K562 (cell line): ENCODE measurements at regions not wholly inside any gene's neighbourhood (a gene's known extent, or its start where the extent isn't known, plus 50 kb on each side); places are given as distances from the start of the nearest gene placed in this dataset.

Source experiments
- POLR2H ChIP-seq: IDR thresholded peaks from 2 replicates; pipeline ENCODE4 v1.6.1; 2016; ENCODE audit warnings: missing genetic modification characterization, low read depth, mild to moderate bottlenecking, control low read depth, missing compliant biosample characterization, moderate library complexity
- POLR3G ChIP-seq: IDR thresholded peaks from 2 replicates; pipeline ENCODE4 v1.6.1; 2011; ENCODE audit not compliant: insufficient read length, insufficient replicate concordance; ENCODE audit errors: extremely low read depth
- RAD21 ChIP-seq, 2 experiments: fragments of 250-450 bp in 1 of 2; fragments of 450-650 bp in 1 of 2; sonication (Bioruptor Pico) in 1 of 2; formaldehyde crosslinking in 1 of 2; IDR thresholded peaks in 1 of 2; conservative IDR thresholded peaks in 1 of 2; 2 replicates each; pipeline versions ENCODE4 v1.4.0 to v1.8.0; 2020 to 2022; ENCODE audit warnings: mild to moderate bottlenecking in 2 of 2, moderate library complexity in 1 of 2
- RBM15 ChIP-seq: fragments of 200-400 bp; formaldehyde crosslinking; IDR thresholded peaks from 2 replicates; pipeline ENCODE4 v1.6.1; 2018; ENCODE audit warnings: mild to moderate bottlenecking, low read length, moderate library complexity; ENCODE audit not compliant: insufficient read depth
- SMARCE1 ChIP-seq: fragments of 450-650 bp; IDR thresholded peaks from 2 replicates; pipeline ENCODE4 v1.7.1; 2016; ENCODE audit warnings: mild to moderate bottlenecking
- WHSC1 ChIP-seq: IDR thresholded peaks from one replicate; pipeline ENCODE4 v1.6.1; 2012; ENCODE audit warnings: low read length, control low read depth, inconsistent platforms
- TF ChIP-seq, protein P1 (sequence below): fragments of 250-450 bp; sonication (Bioruptor Pico); IDR thresholded peaks from 2 replicates; pipeline ENCODE4 v1.8.0; 2021; ENCODE audit warnings: moderate library complexity, mild to moderate bottlenecking, inconsistent platforms
- TF ChIP-seq, protein P2 (sequence below): sonication (generic); formaldehyde crosslinking; IDR thresholded peaks from 2 replicates; pipeline ENCODE4 v1.4.0; 2020; ENCODE audit warnings: mild to moderate bottlenecking, missing genetic modification reagents
- TF ChIP-seq, protein P3 (sequence below): fragments of 450-650 bp; formaldehyde crosslinking; IDR thresholded peaks from 2 replicates; pipeline ENCODE4 v1.4.0; 2020; ENCODE audit warnings: mild to moderate bottlenecking, moderate library complexity
- TF ChIP-seq, protein P4 (sequence below): IDR thresholded peaks from 2 replicates; pipeline ENCODE4 v1.6.1; 2016; ENCODE audit warnings: missing genetic modification characterization, missing compliant biosample characterization
- TF ChIP-seq, protein P5 (sequence below): fragments of 450-650 bp; IDR thresholded peaks from 2 replicates; pipeline ENCODE4 v1.6.1; 2016; ENCODE audit warnings: borderline replicate concordance
- TF ChIP-seq, protein P6 (sequence below): fragments of 250-450 bp; sonication (Bioruptor Pico); IDR thresholded peaks from 2 replicates; pipeline ENCODE4 v1.5.0; 2021; ENCODE audit warnings: mild to moderate bottlenecking, moderate library complexity
- TF ChIP-seq, protein P7 (sequence below): fragments of 450-650 bp; IDR thresholded peaks from one replicate; pipeline ENCODE4 v1.6.1; 2018; ENCODE audit warnings: mild to moderate bottlenecking, moderate library complexity; ENCODE audit not compliant: partially characterized antibody

DNA sequence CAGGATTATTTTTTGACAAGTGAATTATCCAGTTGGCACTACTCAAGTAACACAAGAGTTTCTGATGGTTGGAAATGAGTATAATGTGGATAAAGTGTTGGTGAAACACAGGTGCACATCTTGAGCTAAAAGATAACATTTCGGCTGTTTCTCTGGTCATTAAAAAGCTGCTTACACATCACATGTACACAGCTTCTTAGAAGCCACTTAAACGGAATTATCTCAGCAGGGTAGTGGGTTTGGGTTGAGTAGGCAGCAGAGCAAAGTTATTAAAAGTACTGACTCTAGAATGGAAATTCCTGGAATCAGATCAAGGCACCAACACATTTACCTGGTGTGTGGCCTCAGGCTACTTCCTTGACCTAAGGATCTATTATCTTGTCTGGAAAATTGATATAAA, 55.4 kb upstream of the RASSF6 start (continued):
- TF ChIP-seq, protein P1, sequence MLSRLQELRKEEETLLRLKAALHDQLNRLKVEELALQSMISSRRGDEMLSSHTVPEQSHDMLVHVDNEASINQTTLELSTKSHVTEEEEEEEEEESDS (CRISPR knock-in tag): no peak
- TF ChIP-seq, protein P2, sequence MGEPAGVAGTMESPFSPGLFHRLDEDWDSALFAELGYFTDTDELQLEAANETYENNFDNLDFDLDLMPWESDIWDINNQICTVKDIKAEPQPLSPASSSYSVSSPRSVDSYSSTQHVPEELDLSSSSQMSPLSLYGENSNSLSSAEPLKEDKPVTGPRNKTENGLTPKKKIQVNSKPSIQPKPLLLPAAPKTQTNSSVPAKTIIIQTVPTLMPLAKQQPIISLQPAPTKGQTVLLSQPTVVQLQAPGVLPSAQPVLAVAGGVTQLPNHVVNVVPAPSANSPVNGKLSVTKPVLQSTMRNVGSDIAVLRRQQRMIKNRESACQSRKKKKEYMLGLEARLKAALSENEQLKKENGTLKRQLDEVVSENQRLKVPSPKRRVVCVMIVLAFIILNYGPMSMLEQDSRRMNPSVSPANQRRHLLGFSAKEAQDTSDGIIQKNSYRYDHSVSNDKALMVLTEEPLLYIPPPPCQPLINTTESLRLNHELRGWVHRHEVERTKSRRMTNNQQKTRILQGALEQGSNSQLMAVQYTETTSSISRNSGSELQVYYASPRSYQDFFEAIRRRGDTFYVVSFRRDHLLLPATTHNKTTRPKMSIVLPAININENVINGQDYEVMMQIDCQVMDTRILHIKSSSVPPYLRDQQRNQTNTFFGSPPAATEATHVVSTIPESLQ: no peak
- TF ChIP-seq, protein P3, sequence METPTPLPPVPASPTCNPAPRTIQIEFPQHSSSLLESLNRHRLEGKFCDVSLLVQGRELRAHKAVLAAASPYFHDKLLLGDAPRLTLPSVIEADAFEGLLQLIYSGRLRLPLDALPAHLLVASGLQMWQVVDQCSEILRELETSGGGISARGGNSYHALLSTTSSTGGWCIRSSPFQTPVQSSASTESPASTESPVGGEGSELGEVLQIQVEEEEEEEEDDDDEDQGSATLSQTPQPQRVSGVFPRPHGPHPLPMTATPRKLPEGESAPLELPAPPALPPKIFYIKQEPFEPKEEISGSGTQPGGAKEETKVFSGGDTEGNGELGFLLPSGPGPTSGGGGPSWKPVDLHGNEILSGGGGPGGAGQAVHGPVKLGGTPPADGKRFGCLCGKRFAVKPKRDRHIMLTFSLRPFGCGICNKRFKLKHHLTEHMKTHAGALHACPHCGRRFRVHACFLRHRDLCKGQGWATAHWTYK (CRISPR knock-in tag): no peak
- TF ChIP-seq SMARCE1 (0 out of 2 replicates have a peak, but pooled peaks have one; percentile 25), RBM15 (no peak), POLR2H (tag) (no peak), RAD21 (CRISPR knock-in tag; conservative IDR thresholded peaks at IDR 0.05 in 1 of 2, IDR thresholded peaks at IDR 0.05 in 1 of 2) (no peak), WHSC1 (no peak), POLR3G (no peak)
- TF ChIP-seq, protein P4, sequence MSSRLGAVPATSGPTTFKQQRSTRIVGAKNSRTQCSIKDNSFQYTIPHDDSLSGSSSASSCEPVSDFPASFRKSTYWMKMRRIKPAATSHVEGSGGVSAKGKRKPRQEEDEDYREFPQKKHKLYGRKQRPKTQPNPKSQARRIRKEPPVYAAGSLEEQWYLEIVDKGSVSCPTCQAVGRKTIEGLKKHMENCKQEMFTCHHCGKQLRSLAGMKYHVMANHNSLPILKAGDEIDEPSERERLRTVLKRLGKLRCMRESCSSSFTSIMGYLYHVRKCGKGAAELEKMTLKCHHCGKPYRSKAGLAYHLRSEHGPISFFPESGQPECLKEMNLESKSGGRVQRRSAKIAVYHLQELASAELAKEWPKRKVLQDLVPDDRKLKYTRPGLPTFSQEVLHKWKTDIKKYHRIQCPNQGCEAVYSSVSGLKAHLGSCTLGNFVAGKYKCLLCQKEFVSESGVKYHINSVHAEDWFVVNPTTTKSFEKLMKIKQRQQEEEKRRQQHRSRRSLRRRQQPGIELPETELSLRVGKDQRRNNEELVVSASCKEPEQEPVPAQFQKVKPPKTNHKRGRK: no peak
- TF ChIP-seq, protein P5, sequence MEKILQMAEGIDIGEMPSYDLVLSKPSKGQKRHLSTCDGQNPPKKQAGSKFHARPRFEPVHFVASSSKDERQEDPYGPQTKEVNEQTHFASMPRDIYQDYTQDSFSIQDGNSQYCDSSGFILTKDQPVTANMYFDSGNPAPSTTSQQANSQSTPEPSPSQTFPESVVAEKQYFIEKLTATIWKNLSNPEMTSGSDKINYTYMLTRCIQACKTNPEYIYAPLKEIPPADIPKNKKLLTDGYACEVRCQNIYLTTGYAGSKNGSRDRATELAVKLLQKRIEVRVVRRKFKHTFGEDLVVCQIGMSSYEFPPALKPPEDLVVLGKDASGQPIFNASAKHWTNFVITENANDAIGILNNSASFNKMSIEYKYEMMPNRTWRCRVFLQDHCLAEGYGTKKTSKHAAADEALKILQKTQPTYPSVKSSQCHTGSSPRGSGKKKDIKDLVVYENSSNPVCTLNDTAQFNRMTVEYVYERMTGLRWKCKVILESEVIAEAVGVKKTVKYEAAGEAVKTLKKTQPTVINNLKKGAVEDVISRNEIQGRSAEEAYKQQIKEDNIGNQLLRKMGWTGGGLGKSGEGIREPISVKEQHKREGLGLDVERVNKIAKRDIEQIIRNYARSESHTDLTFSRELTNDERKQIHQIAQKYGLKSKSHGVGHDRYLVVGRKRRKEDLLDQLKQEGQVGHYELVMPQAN: no peak
- TF ChIP-seq, protein P6, sequence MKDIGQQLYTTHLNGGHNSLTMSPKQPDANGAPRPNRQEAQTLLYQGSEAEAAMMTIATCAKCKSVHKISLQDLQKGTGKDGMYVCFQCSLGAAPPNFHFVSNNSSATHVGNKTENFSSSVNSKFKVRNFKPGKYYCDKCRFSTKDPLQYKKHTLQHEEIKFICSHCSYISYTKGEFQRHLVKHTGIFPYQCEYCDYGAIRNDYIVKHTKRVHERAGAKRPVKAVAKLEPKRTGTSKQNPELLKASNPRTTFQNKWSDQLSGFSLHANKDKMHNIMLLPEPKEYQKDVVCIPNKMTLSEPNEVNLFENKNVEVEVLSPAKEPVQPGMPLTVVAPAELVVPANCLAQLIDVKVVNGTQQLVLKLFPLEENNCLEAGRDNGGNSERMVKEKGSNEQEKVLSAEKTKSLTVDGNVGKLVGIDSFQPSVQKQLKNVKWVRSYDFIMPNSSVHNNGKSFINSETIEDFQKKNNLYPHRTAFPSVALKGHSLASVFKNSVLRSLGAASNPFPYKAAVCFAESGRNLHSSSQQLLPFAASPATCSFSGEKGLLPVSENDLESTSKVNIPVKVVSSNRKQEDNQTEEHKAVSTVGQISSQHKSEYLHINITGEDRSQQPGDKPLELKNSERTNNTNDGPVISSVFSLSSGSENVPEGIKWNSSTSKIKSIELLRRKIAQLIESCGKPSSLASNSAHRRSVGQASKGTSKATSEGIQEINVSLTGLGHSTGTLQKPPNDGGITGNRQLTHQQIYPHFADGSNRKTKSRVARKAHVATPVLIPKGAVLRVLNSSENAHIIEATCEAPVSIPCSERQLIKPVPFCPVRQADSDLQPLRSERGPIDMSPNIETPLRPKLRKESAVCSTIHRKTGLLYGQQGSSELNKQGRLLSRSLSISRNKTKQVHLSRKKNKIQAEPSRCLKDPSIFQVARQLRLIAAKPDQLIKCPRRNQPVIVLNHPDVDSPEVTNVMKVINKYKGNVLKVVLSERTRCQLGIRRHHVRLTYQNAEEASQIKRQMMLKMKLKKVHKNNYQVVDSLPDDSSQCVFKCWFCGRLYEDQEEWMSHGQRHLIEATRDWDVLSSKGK (CRISPR knock-in tag): no peak
- TF ChIP-seq, protein P7, sequence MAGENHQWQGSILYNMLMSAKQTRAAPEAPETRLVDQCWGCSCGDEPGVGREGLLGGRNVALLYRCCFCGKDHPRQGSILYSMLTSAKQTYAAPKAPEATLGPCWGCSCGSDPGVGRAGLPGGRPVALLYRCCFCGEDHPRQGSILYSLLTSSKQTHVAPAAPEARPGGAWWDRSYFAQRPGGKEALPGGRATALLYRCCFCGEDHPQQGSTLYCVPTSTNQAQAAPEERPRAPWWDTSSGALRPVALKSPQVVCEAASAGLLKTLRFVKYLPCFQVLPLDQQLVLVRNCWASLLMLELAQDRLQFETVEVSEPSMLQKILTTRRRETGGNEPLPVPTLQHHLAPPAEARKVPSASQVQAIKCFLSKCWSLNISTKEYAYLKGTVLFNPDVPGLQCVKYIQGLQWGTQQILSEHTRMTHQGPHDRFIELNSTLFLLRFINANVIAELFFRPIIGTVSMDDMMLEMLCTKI: no peak
